ENCODE measurements at regions not wholly inside any gene's neighbourhood (a gene's known extent, or its start where the extent isn't known, plus 50 kb on each side); places are given as distances from the start of the nearest gene placed in this dataset.

- no peak for ATAC-seq
Observed at GRCh38 chr17:74096456-74096855, 107.0 kb upstream of the RPL38 start.

- ATAC-seq = no peak
Observed at GRCh38 chr17:74097450-74098135, 105.9 kb upstream of the RPL38 start.

GRCh38 chr17:74098136-74099024, 105.1 kb upstream of the RPL38 start:
- no peak for ATAC-seq

- no peak for ATAC-seq
Observed at GRCh38 chr17:74099442-74100340, 103.8 kb upstream of the RPL38 start.

GRCh38 chr17:74104921-74105320, 98.6 kb upstream of the RPL38 start:
- ATAC-seq = no peak

- ATAC-seq = no peak
Observed at GRCh38 chr17:74107107-74107506, 96.4 kb upstream of the RPL38 start.

- ATAC-seq = no peak
Observed at GRCh38 chr17:74108126-74108705, 95.3 kb upstream of the RPL38 start.

- ATAC-seq = no peak
Observed at GRCh38 chr17:74110467-74110866, 93.0 kb upstream of the RPL38 start.

GRCh38 chr17:74113326-74113725, 90.2 kb upstream of the RPL38 start:
- ATAC-seq = no peak

GRCh38 chr17:74113952-74114351, 89.5 kb upstream of the RPL38 start:
- ATAC-seq = no peak

- ATAC-seq = no peak
Observed at GRCh38 chr17:74114881-74115470, 88.5 kb upstream of the RPL38 start.

- ATAC-seq = no peak
Observed at GRCh38 chr17:74115586-74115985, 87.9 kb upstream of the RPL38 start.

- no peak for ATAC-seq
Observed at GRCh38 chr17:74116087-74116717, 87.3 kb upstream of the RPL38 start.

GRCh38 chr17:74117087-74117698, 86.3 kb upstream of the RPL38 start:
- ATAC-seq = no peak

- ATAC-seq = no peak
Observed at GRCh38 chr17:74117999-74118421, 85.5 kb upstream of the RPL38 start.

- no peak for ATAC-seq
Observed at GRCh38 chr17:74118504-74118903, 85.0 kb upstream of the RPL38 start.

GRCh38 chr17:74119049-74119580, 84.4 kb upstream of the RPL38 start:
- ATAC-seq = no peak

- ATAC-seq = no peak
Observed at GRCh38 chr17:74119965-74120364, 83.5 kb upstream of the RPL38 start.

GRCh38 chr17:74123350-74123749, 80.1 kb upstream of the RPL38 start:
- ATAC-seq = no peak

GRCh38 chr17:74123866-74124444, 79.5 kb upstream of the RPL38 start:
- no peak for ATAC-seq

GRCh38 chr17:74125156-74125555, 78.3 kb upstream of the RPL38 start:
- ATAC-seq = no peak

Measured in activated CD4-positive, CD25-positive, alpha-beta regulatory T cell treated with anti-CD3 and anti-CD28 coated beads, Interleukin-2, amount 50 U/mL, for 24 hours (primary cell).